ENCODE measurements at regions not wholly inside any gene's neighbourhood (a gene's known extent, or its start where the extent isn't known, plus 50 kb on each side); places are given as distances from the start of the nearest gene placed in this dataset.

DNA sequence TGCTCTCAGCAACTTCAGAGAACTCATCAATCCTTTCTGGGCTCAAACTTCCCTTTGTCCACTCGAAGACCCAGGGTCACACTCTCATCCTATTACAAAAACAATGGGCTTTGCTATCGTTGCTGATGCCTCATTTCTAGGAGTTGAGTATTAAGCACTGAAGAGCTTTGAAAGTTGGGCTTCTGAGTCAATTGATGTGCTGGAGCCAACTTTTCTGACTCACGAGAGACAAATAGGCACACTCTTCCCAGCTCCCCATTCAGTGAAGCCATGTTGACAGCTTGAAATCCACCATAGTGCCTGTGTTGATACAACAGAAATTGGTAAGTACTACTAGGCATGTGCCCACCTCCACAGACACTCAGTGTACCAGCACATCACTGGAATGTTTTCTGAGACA, 97.5 kb upstream of the PRSS58 start:
- ATAC-seq: no peak
- TF ChIP-seq, protein P1, sequence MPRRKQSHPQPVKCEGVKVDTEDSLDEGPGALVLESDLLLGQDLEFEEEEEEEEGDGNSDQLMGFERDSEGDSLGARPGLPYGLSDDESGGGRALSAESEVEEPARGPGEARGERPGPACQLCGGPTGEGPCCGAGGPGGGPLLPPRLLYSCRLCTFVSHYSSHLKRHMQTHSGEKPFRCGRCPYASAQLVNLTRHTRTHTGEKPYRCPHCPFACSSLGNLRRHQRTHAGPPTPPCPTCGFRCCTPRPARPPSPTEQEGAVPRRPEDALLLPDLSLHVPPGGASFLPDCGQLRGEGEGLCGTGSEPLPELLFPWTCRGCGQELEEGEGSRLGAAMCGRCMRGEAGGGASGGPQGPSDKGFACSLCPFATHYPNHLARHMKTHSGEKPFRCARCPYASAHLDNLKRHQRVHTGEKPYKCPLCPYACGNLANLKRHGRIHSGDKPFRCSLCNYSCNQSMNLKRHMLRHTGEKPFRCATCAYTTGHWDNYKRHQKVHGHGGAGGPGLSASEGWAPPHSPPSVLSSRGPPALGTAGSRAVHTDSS (CRISPR knock-in tag; conservative IDR thresholded peaks at IDR 0.05): no peak
- TF ChIP-seq ZMYM2 (CRISPR knock-in tag; IDR thresholded peaks at IDR 0.05): no peak
- TF ChIP-seq, protein P2, sequence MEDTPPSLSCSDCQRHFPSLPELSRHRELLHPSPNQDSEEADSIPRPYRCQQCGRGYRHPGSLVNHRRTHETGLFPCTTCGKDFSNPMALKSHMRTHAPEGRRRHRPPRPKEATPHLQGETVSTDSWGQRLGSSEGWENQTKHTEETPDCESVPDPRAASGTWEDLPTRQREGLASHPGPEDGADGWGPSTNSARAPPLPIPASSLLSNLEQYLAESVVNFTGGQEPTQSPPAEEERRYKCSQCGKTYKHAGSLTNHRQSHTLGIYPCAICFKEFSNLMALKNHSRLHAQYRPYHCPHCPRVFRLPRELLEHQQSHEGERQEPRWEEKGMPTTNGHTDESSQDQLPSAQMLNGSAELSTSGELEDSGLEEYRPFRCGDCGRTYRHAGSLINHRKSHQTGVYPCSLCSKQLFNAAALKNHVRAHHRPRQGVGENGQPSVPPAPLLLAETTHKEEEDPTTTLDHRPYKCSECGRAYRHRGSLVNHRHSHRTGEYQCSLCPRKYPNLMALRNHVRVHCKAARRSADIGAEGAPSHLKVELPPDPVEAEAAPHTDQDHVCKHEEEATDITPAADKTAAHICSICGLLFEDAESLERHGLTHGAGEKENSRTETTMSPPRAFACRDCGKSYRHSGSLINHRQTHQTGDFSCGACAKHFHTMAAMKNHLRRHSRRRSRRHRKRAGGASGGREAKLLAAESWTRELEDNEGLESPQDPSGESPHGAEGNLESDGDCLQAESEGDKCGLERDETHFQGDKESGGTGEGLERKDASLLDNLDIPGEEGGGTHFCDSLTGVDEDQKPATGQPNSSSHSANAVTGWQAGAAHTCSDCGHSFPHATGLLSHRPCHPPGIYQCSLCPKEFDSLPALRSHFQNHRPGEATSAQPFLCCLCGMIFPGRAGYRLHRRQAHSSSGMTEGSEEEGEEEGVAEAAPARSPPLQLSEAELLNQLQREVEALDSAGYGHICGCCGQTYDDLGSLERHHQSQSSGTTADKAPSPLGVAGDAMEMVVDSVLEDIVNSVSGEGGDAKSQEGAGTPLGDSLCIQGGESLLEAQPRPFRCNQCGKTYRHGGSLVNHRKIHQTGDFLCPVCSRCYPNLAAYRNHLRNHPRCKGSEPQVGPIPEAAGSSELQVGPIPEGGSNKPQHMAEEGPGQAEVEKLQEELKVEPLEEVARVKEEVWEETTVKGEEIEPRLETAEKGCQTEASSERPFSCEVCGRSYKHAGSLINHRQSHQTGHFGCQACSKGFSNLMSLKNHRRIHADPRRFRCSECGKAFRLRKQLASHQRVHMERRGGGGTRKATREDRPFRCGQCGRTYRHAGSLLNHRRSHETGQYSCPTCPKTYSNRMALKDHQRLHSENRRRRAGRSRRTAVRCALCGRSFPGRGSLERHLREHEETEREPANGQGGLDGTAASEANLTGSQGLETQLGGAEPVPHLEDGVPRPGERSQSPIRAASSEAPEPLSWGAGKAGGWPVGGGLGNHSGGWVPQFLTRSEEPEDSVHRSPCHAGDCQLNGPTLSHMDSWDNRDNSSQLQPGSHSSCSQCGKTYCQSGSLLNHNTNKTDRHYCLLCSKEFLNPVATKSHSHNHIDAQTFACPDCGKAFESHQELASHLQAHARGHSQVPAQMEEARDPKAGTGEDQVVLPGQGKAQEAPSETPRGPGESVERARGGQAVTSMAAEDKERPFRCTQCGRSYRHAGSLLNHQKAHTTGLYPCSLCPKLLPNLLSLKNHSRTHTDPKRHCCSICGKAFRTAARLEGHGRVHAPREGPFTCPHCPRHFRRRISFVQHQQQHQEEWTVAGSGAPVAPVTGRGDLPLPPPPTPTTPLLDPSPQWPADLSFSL (CRISPR knock-in tag; IDR thresholded peaks at IDR 0.05): no peak
- Histone ChIP-seq H4K20me1 (ENCODE audit: insufficient read depth, low read length) (no peaks in the 10 kb centered on the region), H3K4me3 (replicated peaks in 1 of 3; ENCODE audit: insufficient read depth in 1 of 3, low read depth in 2 of 3, low read length in 3 of 3) (no peak overlapping the region), H3K79me2 (ENCODE audit: insufficient read depth, low read length) (no peaks in the 10 kb centered on the region), H2AFZ (ENCODE audit: low read length) (no peak overlapping the region), H3K9me3 (ENCODE audit: low read length) (no peaks in the 10 kb centered on the region), H3K27ac (ENCODE audit: extremely low read length, insufficient read depth, low read length) (no peak overlapping the region), H3K4me1 (ENCODE audit: insufficient read depth, low read length) (no peaks in the 10 kb centered on the region), H3K9ac (ENCODE audit: insufficient read depth, low read depth, low read length) (no peak overlapping the region), H3K36me3 (replicated peaks in 1 of 2; ENCODE audit: control insufficient read depth in 1 of 2, insufficient read depth in 2 of 2, low read length in 2 of 2) (no peaks in the 10 kb centered on the region), H3K4me2 (ENCODE audit: low read depth, low read length) (no peak overlapping the region), H3K27me3 (ENCODE audit: control insufficient read depth in 1 of 2, insufficient read depth in 2 of 2, low read length in 2 of 2) (peaks cover 0 to 12% of the 10 kb centered on the region in 2 experiments; a peak in 2 of 5 replicates)
- no peak for FAIRE-seq
- in situ Hi-C loops (cut with HindIII; ENCODE audit: extremely low pct_ligation_motif_present, low pct_unique_long_range_greater_than_20kb) (no loop called here), intact Hi-C loops (cut with micrococcal nuclease; ENCODE audit: unreplicated experiment) (no loop called here)
- WGBS (ENCODE audit: low lambda C conversion rate): 0% methylated on average over 3 of the region's 3 CpGs
- CTCF ChIA-PET (ENCODE audit: low intra/inter-chr PET ratio, low total read pairs): no interaction called here
- POLR2A ChIA-PET: no interaction called here
- DNase-seq (ENCODE audit: low spot score): no peak
- BruUV-seq (replicated peaks): no TSS peak
